Left ventricle myocardium inferior (tissue), 1 donor: ENCODE measurements at regions not wholly inside any gene's neighbourhood (a gene's known extent, or its start where the extent isn't known, plus 50 kb on each side); places are given as distances from the start of the nearest gene placed in this dataset.

Source experiments
- DNase-seq: peaks from one replicate; pipeline ENCODE4 v3.0.0-alpha.2; 2020
- H3K27ac ChIP-seq: fragments of 200-600 bp; replicated peaks from 2 replicates; pipeline ENCODE4 v1.8.0; 2021
- H3K27me3 ChIP-seq: fragments of 200-600 bp; 2 replicates; pipeline ENCODE4 v1.8.0; 2021; ENCODE audit warnings: low read depth
- H3K36me3 ChIP-seq: fragments of 200-600 bp; 2 replicates; pipeline ENCODE4 v1.8.0; 2021
- H3K4me1 ChIP-seq: fragments of 200-600 bp; 2 replicates; pipeline ENCODE4 v1.8.0; 2021
- H3K4me3 ChIP-seq: fragments of 200-600 bp; 2 replicates; pipeline ENCODE4 v1.8.0; 2021; ENCODE audit warnings: mild to moderate bottlenecking, moderate library complexity
- H3K9me3 ChIP-seq: fragments of 200-600 bp; replicated peaks from 2 replicates; pipeline ENCODE4 v1.8.0; 2021
- intact Hi-C: fragments of 100-400 bp; cut with micrococcal nuclease; formaldehyde crosslinking; loops from one replicate; pipeline ENCODE4 v1.11.0; 2022
- TF ChIP-seq, protein P1 (sequence below): fragments of 200-600 bp; IDR thresholded peaks from 2 replicates; pipeline ENCODE4 v1.8.0; 2021; ENCODE audit warnings: antibody characterized with exemption, mild to moderate bottlenecking, borderline replicate concordance
- donor health status: DM: no; HTN: yes; CAD: no; lungs with severe emphysema.

DNA sequence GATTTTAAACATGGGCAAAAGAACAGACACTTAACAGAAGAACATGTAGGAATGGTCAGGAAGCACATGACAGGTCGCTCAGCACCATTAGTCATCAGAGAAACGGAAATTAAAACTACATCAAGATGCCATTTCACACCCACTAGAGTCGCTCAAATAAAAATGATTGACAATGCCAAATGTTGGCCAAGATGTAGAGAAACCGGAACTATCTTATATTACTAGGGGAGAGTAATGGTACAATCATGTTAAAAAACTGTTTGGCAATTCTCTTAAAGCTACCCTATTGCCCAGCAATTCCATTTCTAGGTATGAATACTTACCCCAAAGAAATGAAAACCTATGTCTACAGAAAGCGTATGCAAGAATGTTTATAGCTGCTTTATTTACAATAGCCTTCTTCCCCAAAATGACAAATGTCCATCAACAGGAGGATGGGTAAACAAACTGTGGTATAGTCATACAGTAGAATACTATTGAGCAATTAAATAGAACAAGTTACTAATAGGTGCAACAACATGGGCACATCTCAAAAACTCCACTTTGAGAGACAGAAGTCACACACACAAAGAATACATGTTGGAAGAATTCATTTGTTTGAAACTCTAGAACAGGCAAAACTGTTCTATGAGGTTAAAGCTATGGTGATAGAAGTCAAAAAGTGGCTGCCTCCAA, 92.8 kb downstream of the ETS2 start:
- Histone ChIP-seq H3K9me3 (peaks cover 8% of the 10 kb centered on the region), H3K27me3 (no peaks in the 10 kb centered on the region), H3K36me3 (no peaks in the 10 kb centered on the region), H3K4me1 (peaks cover 17% of the 10 kb centered on the region), H3K27ac (no peak overlapping the region), H3K4me3 (no peak overlapping the region)
- DNase-seq = no peak
- TF ChIP-seq, protein P1, sequence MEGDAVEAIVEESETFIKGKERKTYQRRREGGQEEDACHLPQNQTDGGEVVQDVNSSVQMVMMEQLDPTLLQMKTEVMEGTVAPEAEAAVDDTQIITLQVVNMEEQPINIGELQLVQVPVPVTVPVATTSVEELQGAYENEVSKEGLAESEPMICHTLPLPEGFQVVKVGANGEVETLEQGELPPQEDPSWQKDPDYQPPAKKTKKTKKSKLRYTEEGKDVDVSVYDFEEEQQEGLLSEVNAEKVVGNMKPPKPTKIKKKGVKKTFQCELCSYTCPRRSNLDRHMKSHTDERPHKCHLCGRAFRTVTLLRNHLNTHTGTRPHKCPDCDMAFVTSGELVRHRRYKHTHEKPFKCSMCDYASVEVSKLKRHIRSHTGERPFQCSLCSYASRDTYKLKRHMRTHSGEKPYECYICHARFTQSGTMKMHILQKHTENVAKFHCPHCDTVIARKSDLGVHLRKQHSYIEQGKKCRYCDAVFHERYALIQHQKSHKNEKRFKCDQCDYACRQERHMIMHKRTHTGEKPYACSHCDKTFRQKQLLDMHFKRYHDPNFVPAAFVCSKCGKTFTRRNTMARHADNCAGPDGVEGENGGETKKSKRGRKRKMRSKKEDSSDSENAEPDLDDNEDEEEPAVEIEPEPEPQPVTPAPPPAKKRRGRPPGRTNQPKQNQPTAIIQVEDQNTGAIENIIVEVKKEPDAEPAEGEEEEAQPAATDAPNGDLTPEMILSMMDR = no peak
- intact Hi-C loops = no loop called here

GRCh38 chr21:38897532-38898421, 92.0 kb downstream of the ETS2 start:
- peak overlapping the region; percentile 32 for H3K27ac ChIP-seq
- intact Hi-C loops = no loop called here
- TF ChIP-seq, protein P1 = no peak

DNA sequence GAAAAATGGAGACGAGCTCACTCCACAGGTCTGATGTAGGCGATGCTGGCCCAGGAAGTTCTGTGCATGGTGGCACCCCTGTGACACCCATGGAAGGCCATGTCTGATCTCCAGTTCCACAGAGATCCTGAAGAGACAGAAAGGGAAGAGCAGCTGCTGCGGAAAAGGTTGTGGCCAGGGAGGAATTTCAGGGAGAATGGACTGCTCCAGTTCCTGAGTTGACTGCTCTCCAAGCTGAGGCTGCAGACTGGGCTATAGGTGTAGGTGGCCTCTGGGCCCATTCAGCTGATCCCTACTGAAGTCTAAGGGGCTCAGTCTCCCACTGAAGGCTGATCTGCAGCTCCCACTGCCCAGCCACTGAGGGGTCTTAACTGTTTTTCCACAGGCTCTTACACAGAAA, 89.2 kb downstream of the ETS2 start:
- no peaks in the 10 kb centered on the region for H3K36me3 ChIP-seq
- peaks cover 12% of the 10 kb centered on the region for H3K4me1 ChIP-seq
- no peak for DNase-seq
- no peaks in the 10 kb centered on the region for H3K27me3 ChIP-seq
- TF ChIP-seq, protein P1 = no peak
- H3K4me3 ChIP-seq = no peak overlapping the region
- H3K9me3 ChIP-seq = no peaks in the 10 kb centered on the region
- intact Hi-C loops = no loop called here
- no peak overlapping the region for H3K27ac ChIP-seq

More at GRCh38 chr21:38897532-38898421, 92.0 kb downstream of the ETS2 start:
- Histone ChIP-seq H3K27me3 (no peaks in the 10 kb centered on the region), H3K36me3 (no peaks in the 10 kb centered on the region), H3K9me3 (peaks cover 7% of the 10 kb centered on the region), H3K4me1 (peaks cover 12% of the 10 kb centered on the region), H3K4me3 (no peak overlapping the region)
- DNase-seq = no peak

GRCh38 chr21:38888991-38889561, 83.3 kb downstream of the ETS2 start:
- Histone ChIP-seq H3K4me3 (no peak overlapping the region), H3K9me3 (peaks cover 28% of the 10 kb centered on the region), H3K27ac (peak overlapping the region; percentile 2), H3K36me3 (no peaks in the 10 kb centered on the region), H3K27me3 (no peaks in the 10 kb centered on the region), H3K4me1 (no peaks in the 10 kb centered on the region)
- no peak for DNase-seq
- TF ChIP-seq, protein P1 = no peak
- intact Hi-C loops = no loop called here

DNA sequence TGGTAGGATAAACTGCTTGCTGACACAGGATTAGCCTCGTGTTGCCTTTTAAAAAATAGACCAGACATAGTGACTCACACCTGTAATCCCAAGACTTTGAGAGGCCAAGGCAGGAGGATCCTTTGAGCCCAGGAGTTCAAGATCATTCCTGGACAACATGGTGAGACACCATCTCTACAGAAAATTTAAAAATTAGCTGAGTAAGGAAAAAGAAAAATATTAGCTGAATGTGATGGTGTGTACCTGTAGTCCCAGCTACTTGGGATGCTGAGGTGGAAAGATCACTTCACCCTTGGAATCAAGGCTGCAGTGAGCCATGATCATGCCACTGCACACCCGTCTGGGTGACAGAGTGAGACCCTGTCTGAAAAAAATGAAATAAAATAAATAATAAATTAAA, 82.0 kb downstream of the ETS2 start:
- Histone ChIP-seq H3K27me3 (no peaks in the 10 kb centered on the region), H3K27ac (no peak overlapping the region), H3K4me3 (no peak overlapping the region), H3K4me1 (no peaks in the 10 kb centered on the region), H3K36me3 (no peaks in the 10 kb centered on the region), H3K9me3 (peaks cover 38% of the 10 kb centered on the region)
- intact Hi-C loops = no loop called here
- TF ChIP-seq, protein P1 = no peak
- no peak for DNase-seq
